ENCODE measurements at regions not wholly inside any gene's neighbourhood (a gene's known extent, or its start where the extent isn't known, plus 50 kb on each side); places are given as distances from the start of the nearest gene placed in this dataset.

GRCh38 chr4:11261066-11261850 lies 167.4 kb downstream of the HS3ST1 start:
- TF ChIP-seq, protein P1, sequence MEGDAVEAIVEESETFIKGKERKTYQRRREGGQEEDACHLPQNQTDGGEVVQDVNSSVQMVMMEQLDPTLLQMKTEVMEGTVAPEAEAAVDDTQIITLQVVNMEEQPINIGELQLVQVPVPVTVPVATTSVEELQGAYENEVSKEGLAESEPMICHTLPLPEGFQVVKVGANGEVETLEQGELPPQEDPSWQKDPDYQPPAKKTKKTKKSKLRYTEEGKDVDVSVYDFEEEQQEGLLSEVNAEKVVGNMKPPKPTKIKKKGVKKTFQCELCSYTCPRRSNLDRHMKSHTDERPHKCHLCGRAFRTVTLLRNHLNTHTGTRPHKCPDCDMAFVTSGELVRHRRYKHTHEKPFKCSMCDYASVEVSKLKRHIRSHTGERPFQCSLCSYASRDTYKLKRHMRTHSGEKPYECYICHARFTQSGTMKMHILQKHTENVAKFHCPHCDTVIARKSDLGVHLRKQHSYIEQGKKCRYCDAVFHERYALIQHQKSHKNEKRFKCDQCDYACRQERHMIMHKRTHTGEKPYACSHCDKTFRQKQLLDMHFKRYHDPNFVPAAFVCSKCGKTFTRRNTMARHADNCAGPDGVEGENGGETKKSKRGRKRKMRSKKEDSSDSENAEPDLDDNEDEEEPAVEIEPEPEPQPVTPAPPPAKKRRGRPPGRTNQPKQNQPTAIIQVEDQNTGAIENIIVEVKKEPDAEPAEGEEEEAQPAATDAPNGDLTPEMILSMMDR (conservative IDR thresholded peaks at IDR 0.05; ENCODE audit: low read length): no peak
- no peak for TF ChIP-seq EZH2phosphoT487 (IDR thresholded peaks at IDR 0.05; ENCODE audit: borderline replicate concordance)

Measured in Loucy (cell line).